ENCODE measurements at regions not wholly inside any gene's neighbourhood (a gene's known extent, or its start where the extent isn't known, plus 50 kb on each side); places are given as distances from the start of the nearest gene placed in this dataset.

GRCh38 chr12:38523920-38524319 lies 207.3 kb downstream of the ALG10B start:
- TF ChIP-seq, protein P1, sequence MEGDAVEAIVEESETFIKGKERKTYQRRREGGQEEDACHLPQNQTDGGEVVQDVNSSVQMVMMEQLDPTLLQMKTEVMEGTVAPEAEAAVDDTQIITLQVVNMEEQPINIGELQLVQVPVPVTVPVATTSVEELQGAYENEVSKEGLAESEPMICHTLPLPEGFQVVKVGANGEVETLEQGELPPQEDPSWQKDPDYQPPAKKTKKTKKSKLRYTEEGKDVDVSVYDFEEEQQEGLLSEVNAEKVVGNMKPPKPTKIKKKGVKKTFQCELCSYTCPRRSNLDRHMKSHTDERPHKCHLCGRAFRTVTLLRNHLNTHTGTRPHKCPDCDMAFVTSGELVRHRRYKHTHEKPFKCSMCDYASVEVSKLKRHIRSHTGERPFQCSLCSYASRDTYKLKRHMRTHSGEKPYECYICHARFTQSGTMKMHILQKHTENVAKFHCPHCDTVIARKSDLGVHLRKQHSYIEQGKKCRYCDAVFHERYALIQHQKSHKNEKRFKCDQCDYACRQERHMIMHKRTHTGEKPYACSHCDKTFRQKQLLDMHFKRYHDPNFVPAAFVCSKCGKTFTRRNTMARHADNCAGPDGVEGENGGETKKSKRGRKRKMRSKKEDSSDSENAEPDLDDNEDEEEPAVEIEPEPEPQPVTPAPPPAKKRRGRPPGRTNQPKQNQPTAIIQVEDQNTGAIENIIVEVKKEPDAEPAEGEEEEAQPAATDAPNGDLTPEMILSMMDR (IDR thresholded peaks at IDR 0.05) = no peak
- TF ChIP-seq POLR2A (IDR thresholded peaks at IDR 0.05) = no peak

Data from breast epithelium (tissue), 3 donors.